ENCODE measurements at regions not wholly inside any gene's neighbourhood (a gene's known extent, or its start where the extent isn't known, plus 50 kb on each side); places are given as distances from the start of the nearest gene placed in this dataset.

DNA sequence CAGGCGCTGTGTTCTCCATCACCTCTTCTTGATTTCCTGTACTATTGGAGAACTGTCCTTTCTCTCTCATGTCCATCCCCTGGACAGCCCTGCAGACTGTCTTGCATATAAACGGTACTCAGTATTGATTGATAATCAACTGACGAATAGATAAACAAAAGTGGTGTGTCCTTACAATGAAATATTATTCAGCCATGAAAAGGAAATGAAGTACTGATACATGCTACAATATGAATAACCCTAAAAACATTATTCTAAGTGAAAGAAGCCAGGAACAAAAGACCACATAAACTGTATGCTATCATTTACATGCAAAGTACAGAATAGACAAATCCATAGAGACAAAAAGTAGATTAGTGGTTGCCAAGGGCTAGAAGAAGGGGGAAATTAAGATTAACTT is 77.6 kb downstream of the SDC1 start:
- TF ChIP-seq, protein P1, sequence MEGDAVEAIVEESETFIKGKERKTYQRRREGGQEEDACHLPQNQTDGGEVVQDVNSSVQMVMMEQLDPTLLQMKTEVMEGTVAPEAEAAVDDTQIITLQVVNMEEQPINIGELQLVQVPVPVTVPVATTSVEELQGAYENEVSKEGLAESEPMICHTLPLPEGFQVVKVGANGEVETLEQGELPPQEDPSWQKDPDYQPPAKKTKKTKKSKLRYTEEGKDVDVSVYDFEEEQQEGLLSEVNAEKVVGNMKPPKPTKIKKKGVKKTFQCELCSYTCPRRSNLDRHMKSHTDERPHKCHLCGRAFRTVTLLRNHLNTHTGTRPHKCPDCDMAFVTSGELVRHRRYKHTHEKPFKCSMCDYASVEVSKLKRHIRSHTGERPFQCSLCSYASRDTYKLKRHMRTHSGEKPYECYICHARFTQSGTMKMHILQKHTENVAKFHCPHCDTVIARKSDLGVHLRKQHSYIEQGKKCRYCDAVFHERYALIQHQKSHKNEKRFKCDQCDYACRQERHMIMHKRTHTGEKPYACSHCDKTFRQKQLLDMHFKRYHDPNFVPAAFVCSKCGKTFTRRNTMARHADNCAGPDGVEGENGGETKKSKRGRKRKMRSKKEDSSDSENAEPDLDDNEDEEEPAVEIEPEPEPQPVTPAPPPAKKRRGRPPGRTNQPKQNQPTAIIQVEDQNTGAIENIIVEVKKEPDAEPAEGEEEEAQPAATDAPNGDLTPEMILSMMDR (IDR thresholded peaks at IDR 0.05; ENCODE audit: unreplicated experiment): no peak
- Mint-ChIP-seq H3K27ac (ENCODE audit: low read depth, unreplicated experiment) (no peak overlapping the region), H3K9me3 (ENCODE audit: unreplicated experiment) (no peaks in the 10 kb centered on the region), H3K27me3 (ENCODE audit: insufficient read depth, unreplicated experiment) (no peaks in the 10 kb centered on the region), H3K36me3 (ENCODE audit: insufficient read depth, unreplicated experiment) (no peaks in the 10 kb centered on the region), H3K4me3 (ENCODE audit: unreplicated experiment) (no peak overlapping the region), H3K4me1 (ENCODE audit: insufficient read depth, unreplicated experiment) (peaks cover 30% of the 10 kb centered on the region)
- BruUV-seq (replicated peaks): no TSS peak
- ChIA-PET CTCF (interaction anchor here (1.7 kb wide), 1 partner anchor 39 kb away, joined by 3 read pairs; no protein-coding TSS in a partner anchor), POLR2A (no interaction called here)
- no peak for DNase-seq (ENCODE audit: unreplicated experiment)
- intact Hi-C loops (cut with micrococcal nuclease): no loop called here

DNA sequence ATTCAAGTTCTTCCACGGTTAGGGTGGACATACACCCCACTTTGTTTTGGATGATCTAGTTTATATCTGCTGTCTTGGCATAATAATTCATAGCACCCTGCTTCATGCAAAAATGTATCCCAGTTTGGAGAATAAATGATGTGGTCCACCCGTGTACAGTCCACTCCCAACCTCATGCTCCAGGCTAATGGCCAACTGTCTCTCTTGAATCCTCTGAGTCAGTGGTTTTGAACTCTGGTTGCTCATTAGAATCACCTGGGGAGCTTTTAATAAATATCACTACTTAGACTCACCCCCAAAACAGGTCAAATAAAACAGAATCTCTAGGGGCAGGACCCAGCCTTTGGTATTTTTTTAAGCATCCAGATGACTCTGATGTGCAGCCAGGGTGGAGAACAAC is 78.5 kb downstream of the SDC1 start:
- no peak for DNase-seq (ENCODE audit: unreplicated experiment)
- H3K36me3 Mint-ChIP-seq (ENCODE audit: insufficient read depth, unreplicated experiment): peaks cover 7% of the 10 kb centered on the region
- no peak overlapping the region for H3K27ac Mint-ChIP-seq (ENCODE audit: low read depth, unreplicated experiment)
- H3K4me3 Mint-ChIP-seq (ENCODE audit: unreplicated experiment): no peak overlapping the region
- ChIA-PET CTCF (interaction anchor here (1.2 to 1.6 kb wide), 2 partner anchors 10 to 32 kb away, joined by 3 read pairs; no protein-coding TSS in a partner anchor), POLR2A (no interaction called here)
- no TSS peak for BruUV-seq (replicated peaks)
- TF ChIP-seq, protein P1 (IDR thresholded peaks at IDR 0.05; ENCODE audit: unreplicated experiment): no peak
- intact Hi-C loops (cut with micrococcal nuclease): no loop called here
- H3K9me3 Mint-ChIP-seq (ENCODE audit: unreplicated experiment): no peaks in the 10 kb centered on the region
- peaks cover 36% of the 10 kb centered on the region for H3K4me1 Mint-ChIP-seq (ENCODE audit: insufficient read depth, unreplicated experiment)
- H3K27me3 Mint-ChIP-seq (ENCODE audit: insufficient read depth, unreplicated experiment): no peaks in the 10 kb centered on the region

DNA sequence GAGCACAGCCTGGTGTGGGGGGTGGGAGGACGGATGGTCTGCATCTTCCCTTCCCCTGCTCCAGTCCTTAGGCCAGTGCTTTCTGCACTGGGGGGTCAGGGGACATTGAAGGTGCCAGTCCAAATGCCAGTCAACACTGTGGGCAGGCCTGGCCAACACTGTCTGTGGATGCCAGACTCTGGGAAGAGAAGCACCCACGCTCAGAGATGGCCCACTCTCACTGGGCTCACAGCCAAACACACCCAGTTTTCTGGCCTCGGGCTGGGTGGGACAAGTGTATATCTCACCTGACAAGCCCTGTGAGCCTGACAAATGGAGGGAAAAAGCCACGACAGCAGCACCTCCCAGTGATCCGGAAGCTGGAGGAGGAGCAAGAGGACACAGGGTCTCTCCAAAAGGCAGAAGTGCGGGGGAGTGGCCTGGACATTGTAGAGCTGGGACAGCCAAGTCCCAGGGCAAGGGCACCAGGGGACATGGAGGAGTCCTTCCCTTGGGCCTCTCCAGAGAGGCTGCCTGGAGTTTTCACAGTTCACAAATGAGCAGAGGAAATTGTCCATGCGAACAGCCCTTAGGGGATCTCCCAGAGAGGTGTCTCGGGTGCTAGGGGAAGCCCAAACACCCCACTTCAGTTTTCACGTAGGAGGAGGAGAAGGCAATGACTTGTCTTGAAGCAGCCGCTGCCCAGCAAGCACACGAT is 79.3 kb downstream of the SDC1 start:
- ChIA-PET CTCF (interaction anchor here (1.2 to 1.6 kb wide), 2 partner anchors 11 to 32 kb away, joined by 3 read pairs; no protein-coding TSS in a partner anchor), POLR2A (no interaction called here)
- BruUV-seq (replicated peaks): no TSS peak
- no peak for DNase-seq (ENCODE audit: unreplicated experiment)
- H3K27ac Mint-ChIP-seq (ENCODE audit: low read depth, unreplicated experiment): no peak overlapping the region
- H3K4me1 Mint-ChIP-seq (ENCODE audit: insufficient read depth, unreplicated experiment): peaks cover 43% of the 10 kb centered on the region
- H3K36me3 Mint-ChIP-seq (ENCODE audit: insufficient read depth, unreplicated experiment): peaks cover 8% of the 10 kb centered on the region
- intact Hi-C loops (cut with micrococcal nuclease): no loop called here
- H3K4me3 Mint-ChIP-seq (ENCODE audit: unreplicated experiment): no peak overlapping the region
- TF ChIP-seq, protein P1 (IDR thresholded peaks at IDR 0.05; ENCODE audit: unreplicated experiment): no peak
- no peaks in the 10 kb centered on the region for H3K9me3 Mint-ChIP-seq (ENCODE audit: unreplicated experiment)
- H3K27me3 Mint-ChIP-seq (ENCODE audit: insufficient read depth, unreplicated experiment): no peaks in the 10 kb centered on the region

DNA sequence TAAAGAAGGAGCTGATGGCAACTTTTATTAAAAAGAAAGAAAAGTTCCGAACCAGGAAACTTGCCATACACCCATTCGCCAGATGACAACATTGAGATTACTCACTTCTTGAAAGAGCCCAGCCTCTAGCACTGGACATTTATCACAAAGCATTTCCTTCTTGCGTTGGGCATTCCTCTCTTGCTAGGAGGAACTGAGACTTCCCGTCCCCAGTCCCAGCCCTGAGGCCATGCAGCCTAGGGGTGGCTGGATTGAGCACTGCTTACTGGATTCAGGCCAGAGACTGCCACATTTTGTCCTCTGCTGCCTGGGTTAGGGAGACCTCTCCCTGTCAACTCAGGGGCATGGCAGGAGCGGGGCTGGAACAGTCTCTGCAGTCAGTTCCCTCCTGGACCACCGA is 80.1 kb downstream of the SDC1 start:
- Mint-ChIP-seq H3K4me3 (ENCODE audit: unreplicated experiment) (no peak overlapping the region), H3K27me3 (ENCODE audit: insufficient read depth, unreplicated experiment) (no peaks in the 10 kb centered on the region), H3K27ac (ENCODE audit: low read depth, unreplicated experiment) (no peak overlapping the region), H3K36me3 (ENCODE audit: insufficient read depth, unreplicated experiment) (peaks cover 8% of the 10 kb centered on the region), H3K4me1 (ENCODE audit: insufficient read depth, unreplicated experiment) (peaks cover 43% of the 10 kb centered on the region), H3K9me3 (ENCODE audit: unreplicated experiment) (no peaks in the 10 kb centered on the region)
- no peak for DNase-seq (ENCODE audit: unreplicated experiment)
- CTCF ChIA-PET: interaction anchor here (0.6 to 1.6 kb wide), 3 partner anchors 12 to 266 kb away, joined by 3 read pairs; no protein-coding TSS in a partner anchor
- no TSS peak for BruUV-seq (replicated peaks)
- TF ChIP-seq, protein P1 (IDR thresholded peaks at IDR 0.05; ENCODE audit: unreplicated experiment): no peak
- intact Hi-C loops (cut with micrococcal nuclease): no loop called here
- POLR2A ChIA-PET: no interaction called here
